Right lobe of liver (tissue), 4 donors: ENCODE measurements at regions not wholly inside any gene's neighbourhood (a gene's known extent, or its start where the extent isn't known, plus 50 kb on each side); places are given as distances from the start of the nearest gene placed in this dataset.

Experiments
- POLR2A ChIP-seq: fragments of 450-650 bp; IDR thresholded peaks from one replicate; pipeline ENCODE4 v1.6.1; 2017; ENCODE audit warnings: antibody characterized with exemption, mild to moderate bottlenecking
- TF ChIP-seq, protein P1 (sequence below), 4 donors: fragments of 200-600 bp in 3 of 4; fragments of 450-650 bp in 1 of 4; IDR thresholded peaks; one replicate each; pipeline versions ENCODE4 v1.5.1 to v1.8.0; 2016 to 2022; ENCODE audit warnings: antibody characterized with exemption in 4 of 4, mild to moderate bottlenecking in 2 of 4
- donor health status: DM: no; HTN: no; CAD: no.
- donor health status: DM: no; HTN: no; CAD: no.
- donor health status: DM: no; HTN: yes; CAD: no.

DNA sequence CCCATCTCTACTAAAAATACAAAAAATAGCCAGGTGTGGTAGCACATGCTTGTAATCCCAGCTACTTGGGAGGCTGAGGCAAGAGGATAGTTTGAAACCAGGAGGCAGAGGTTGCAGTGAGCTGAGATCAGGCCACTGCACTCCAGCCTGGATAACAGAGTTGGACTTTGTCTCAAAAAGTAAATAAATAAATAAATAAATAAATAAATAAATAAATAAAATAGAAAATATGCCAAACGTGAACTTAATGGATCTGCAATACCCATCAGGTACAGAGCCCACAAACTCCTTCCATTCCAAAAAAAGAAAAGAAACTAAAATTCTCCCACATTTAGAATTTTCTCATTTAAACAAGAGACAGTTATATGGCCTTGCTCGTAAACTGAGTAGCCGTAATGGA is 702.7 kb downstream of the CDH18 start:
- TF ChIP-seq, protein P1, sequence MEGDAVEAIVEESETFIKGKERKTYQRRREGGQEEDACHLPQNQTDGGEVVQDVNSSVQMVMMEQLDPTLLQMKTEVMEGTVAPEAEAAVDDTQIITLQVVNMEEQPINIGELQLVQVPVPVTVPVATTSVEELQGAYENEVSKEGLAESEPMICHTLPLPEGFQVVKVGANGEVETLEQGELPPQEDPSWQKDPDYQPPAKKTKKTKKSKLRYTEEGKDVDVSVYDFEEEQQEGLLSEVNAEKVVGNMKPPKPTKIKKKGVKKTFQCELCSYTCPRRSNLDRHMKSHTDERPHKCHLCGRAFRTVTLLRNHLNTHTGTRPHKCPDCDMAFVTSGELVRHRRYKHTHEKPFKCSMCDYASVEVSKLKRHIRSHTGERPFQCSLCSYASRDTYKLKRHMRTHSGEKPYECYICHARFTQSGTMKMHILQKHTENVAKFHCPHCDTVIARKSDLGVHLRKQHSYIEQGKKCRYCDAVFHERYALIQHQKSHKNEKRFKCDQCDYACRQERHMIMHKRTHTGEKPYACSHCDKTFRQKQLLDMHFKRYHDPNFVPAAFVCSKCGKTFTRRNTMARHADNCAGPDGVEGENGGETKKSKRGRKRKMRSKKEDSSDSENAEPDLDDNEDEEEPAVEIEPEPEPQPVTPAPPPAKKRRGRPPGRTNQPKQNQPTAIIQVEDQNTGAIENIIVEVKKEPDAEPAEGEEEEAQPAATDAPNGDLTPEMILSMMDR (IDR thresholded peaks at IDR 0.05): no peak
- no peak for TF ChIP-seq POLR2A
